ENCODE measurements at regions not wholly inside any gene's neighbourhood (a gene's known extent, or its start where the extent isn't known, plus 50 kb on each side); places are given as distances from the start of the nearest gene placed in this dataset.

GRCh38 chr9:79015951-79016350, 555.8 kb upstream of the TLE4 start:
- no peaks in the 10 kb centered on the region for H3K79me2 ChIP-seq (ENCODE audit: control insufficient read depth in 1 of 2, insufficient read depth in 2 of 2, low read length in 2 of 2)
- H3K56ac ChIP-seq (replicated peaks; ENCODE audit: insufficient read length, low read depth, low read length), result no peak overlapping the region
- no peak overlapping the region for H3K14ac ChIP-seq (ENCODE audit: insufficient read length)
- POLR2A ChIA-PET (ENCODE audit: partially characterized antibody), result interaction anchor here (0.6 kb wide), 1 partner anchor 13 kb away, joined by 3 read pairs; no protein-coding TSS in a partner anchor
- no peak overlapping the region for H4K8ac ChIP-seq (ENCODE audit: extremely low read depth, insufficient read depth, low read length)
- DNase-seq (ENCODE audit: low read depth in 1 of 2, low spot score in 2 of 2) (no peak), FAIRE-seq (no peak)
- no peak overlapping the region for H4K5ac ChIP-seq (ENCODE audit: insufficient read length, low read depth, low read length)
- no peaks in the 10 kb centered on the region for H3K36me3 ChIP-seq (ENCODE audit: control insufficient read depth in 2 of 4, insufficient read depth in 4 of 4, low read length in 3 of 4)
- H3K79me1 ChIP-seq (ENCODE audit: low read depth, low read length), result no peaks in the 10 kb centered on the region
- H3K4ac ChIP-seq (replicated peaks; ENCODE audit: insufficient read length, low read depth, low read length), result no peak overlapping the region
- H3K4me1 ChIP-seq (replicated peaks in 1 of 4; ENCODE audit: control insufficient read depth in 3 of 4, insufficient read depth in 4 of 4, low read length in 3 of 4), result peaks cover 0 to 3% (median 0%) of the 10 kb centered on the region in 4 experiments; a peak in 2 of 7 replicates
- H3K27ac ChIP-seq (ENCODE audit: low read depth, low read length), result no peak overlapping the region
- no peak overlapping the region for H3K4me2 ChIP-seq (ENCODE audit: insufficient read depth in 1 of 2, low read depth in 2 of 2, low read length in 2 of 2)
- H4K91ac ChIP-seq (replicated peaks; ENCODE audit: insufficient read length, low read length), result no peak overlapping the region
- no peaks in the 10 kb centered on the region for H4K20me1 ChIP-seq (replicated peaks in 1 of 2; ENCODE audit: control insufficient read depth in 1 of 2, insufficient read depth in 2 of 2, low read length in 2 of 2)
- TF ChIP-seq ATF3 (IDR thresholded peaks at IDR 0.05; ENCODE audit: insufficient read depth, low read depth, low read length) (no peak), TAF7 (optimal IDR thresholded peaks at IDR 0.05; ENCODE audit: borderline replicate concordance, low read depth, low read length) (no peak)
- no peaks in the 10 kb centered on the region for H3K9me3 ChIP-seq (ENCODE audit: insufficient read depth in 2 of 2, low read depth in 1 of 2, low read length in 1 of 2)
- no peaks in the 10 kb centered on the region for H3K23me2 ChIP-seq (ENCODE audit: low read depth, low read length)
- 95% methylated on average over 4 of the region's 4 CpGs; no CpG with 5 or more reads in 1 of the 2 experiments for WGBS, 2 experiments (ENCODE audit: extremely low coverage in 1 of 2, insufficient coverage in 1 of 2, insufficient read length in 1 of 2, insufficient replicate concordance in 2 of 2, low coverage in 1 of 2, low lambda C conversion rate in 2 of 2, missing lambda C conversion rate in 1 of 2)
- no peaks in the 10 kb centered on the region for H3K27me3 ChIP-seq (replicated peaks in 1 of 4; ENCODE audit: control insufficient read depth in 3 of 4, extremely low read depth in 1 of 4, insufficient read depth in 3 of 4, low read length in 3 of 4)
- no peak overlapping the region for H3K4me3 ChIP-seq (ENCODE audit: extremely low read depth in 1 of 4, insufficient read depth in 2 of 4, low read depth in 3 of 4, low read length in 4 of 4)
- CTCF ChIA-PET (ENCODE audit: partially characterized antibody), result no interaction called here
- H2BK20ac ChIP-seq (ENCODE audit: low read length), result no peak overlapping the region
- no peak overlapping the region; the same call in 1 of the 2 replicates for H2BK12ac ChIP-seq (ENCODE audit: low read depth, low read length)
- H3K9ac ChIP-seq (replicated peaks in 1 of 4; ENCODE audit: extremely low read depth in 1 of 4, low read depth in 3 of 4, low read length in 3 of 4), result no peak overlapping the region
- H2BK5ac ChIP-seq (ENCODE audit: low read depth, low read length), result no peak overlapping the region
- H2AFZ ChIP-seq (ENCODE audit: low read length), result no peak overlapping the region
- H2BK15ac ChIP-seq (ENCODE audit: low read length), result no peak overlapping the region
- H3K18ac ChIP-seq (ENCODE audit: extremely low read depth, low read length), result no peak overlapping the region
- H2BK120ac ChIP-seq (replicated peaks; ENCODE audit: low read depth, low read length), result no peak overlapping the region
- H3K23ac ChIP-seq (ENCODE audit: insufficient read length), result no peak overlapping the region
- H2AK5ac ChIP-seq (ENCODE audit: low read depth, low read length), result no peak overlapping the region
